DMS114 treated with DMSO at 0.1 percent for 48 hours (cell line): ENCODE measurements at regions not wholly inside any gene's neighbourhood (a gene's known extent, or its start where the extent isn't known, plus 50 kb on each side); places are given as distances from the start of the nearest gene placed in this dataset.
"Not testable (repeated sequence)": the region's sequence is repeated elsewhere in the genome, so short reads cannot be mapped to it uniquely, and the experiment has no call there.

Source experiments
- DNase-seq: peaks from one replicate; lab custom pipeline; 2025; ENCODE audit not compliant: unreplicated experiment; lab: John Stamatoyannopoulos, UW

DNA sequence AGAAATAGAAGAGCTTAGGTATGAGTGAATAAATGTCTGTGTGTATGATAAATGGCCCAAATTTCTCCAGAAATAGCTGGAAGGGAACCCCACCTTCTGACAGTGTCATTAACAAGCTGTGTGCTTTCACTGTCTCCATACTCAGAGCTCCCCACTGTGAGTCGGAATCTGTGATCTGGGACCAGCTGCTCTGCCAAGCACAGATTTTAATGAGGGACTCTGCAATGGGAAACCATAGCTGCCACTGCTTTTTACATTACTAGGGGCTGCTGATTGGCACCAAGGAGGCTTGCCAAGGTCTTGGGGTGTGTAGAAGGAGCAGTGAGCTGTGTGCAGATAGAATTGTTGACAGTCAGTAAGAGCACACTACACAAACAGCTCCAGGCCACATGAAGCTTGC lies 244.2 kb upstream of the CCDC196 start:
- DNase-seq, result no peak

GRCh38 chr14:66244834-66245233 lies 241.3 kb upstream of the CCDC196 start:
- no peak for DNase-seq

DNA sequence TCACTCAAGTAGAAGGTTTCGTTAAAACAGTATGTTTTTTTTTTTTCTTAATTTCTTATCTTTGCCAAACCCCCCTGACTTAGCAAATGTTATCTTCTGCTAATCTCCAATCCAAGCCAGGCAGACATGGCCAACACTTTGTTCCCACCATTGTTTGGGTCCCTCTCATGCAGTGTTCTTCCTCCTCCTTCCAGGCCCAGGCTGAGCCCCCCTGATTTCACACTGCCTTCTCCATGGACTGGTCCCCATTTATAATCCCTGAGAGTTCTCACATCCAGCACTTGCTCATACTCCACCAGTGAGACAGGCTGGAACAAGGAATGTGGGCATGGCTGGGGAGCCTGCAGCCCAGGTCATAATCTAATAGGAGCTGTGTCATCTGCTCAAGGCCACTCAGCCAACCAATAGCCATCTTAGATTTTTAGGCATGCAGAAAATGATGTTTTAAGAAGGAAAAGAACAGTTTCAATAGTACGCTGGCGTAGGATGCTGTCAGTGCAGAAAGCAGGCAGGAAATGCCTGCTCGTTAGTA lies 238.4 kb upstream of the CCDC196 start:
- DNase-seq, result no peak

- DNase-seq, result no peak
Observed at GRCh38 chr14:66248256-66248655, 237.9 kb upstream of the CCDC196 start.

DNA sequence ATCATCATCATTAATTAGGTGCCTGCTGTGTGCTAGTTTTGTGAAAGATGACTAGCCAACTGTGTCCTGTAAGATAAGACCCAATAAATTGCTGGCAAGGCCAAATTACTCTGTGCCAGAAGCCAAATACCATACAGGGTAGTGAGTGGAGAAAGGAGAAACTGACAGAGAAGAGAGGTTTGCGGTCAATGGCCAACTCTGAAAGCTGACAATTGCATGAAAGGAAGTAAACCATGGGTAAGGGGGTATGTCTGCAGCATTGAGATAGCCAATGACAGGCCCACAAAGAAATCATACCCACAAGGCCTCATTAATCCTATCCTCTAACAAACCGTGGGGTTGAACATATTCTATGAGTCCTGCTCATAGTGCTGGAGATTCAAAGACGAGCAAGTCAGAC lies 236.6 kb upstream of the CCDC196 start:
- no peak for DNase-seq

DNA sequence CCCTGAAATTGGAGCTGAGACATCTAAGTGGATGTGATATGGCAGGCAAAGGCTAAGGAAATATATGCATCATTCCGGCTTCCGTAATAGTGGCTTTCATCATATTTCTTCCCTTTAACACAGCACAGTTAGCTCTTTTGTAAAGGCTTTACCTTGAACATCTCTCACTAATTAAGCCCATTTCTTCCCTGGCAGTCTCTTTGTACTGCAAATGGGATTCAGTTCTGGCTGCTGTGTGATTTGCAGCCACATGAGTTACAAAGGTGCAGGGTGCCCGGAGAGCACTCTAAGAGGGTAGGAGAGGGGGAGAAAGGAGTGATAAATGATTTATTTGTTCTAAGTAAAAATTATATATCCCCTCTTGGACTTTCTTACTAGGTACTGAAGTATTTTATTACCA lies 232.1 kb upstream of the CCDC196 start:
- DNase-seq, result no peak

DNA sequence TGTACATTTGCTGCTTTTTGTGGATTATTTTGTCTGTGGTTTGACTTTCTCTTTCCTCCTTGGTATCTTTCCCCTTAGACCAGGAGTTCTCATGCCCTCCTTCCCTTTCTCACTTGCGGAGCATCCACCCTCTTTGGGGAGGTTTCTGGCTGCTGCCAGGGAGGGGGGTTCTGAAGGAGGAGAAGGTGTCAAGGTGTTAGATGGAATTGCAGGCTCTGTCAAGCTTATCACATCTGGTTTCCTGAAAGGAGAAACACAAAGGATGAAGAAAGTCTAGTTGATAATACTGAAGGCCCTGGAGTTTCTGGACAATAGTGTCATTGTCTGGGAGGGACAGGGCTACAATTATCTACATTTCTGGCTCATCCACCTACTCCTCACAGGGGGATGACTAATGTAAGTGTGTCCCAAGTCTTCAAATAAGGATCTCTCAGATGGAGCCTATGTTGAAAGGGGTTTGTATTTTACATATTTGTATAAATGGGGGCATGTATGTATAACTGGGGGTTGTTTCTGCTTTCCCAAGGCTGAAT lies 217.3 kb upstream of the CCDC196 start:
- DNase-seq, result no peak

DNA sequence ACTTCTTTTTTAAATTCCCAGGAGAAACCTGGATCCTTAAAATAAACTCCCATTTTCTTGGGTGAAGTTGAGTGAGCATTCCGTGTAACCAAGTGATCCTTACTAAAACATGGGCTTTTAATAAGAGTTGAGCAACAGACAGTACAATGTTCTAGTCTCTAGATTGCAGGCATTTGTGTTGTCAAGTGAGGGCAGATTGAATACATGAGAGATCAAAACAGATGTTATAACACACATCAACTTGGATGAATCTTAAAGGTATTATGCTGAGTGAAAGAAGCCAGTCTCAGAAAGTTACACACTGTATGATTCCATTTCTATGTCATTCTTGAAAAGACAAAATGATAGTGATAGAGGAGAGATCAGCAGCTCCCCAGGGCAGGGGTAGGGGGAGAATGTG lies 213.9 kb upstream of the CCDC196 start:
- DNase-seq, result no peak

GRCh38 chr14:66273261-66273832 lies 212.8 kb upstream of the CCDC196 start:
- no peak for DNase-seq

GRCh38 chr14:66278418-66278817 lies 207.8 kb upstream of the CCDC196 start:
- not testable (repeated sequence) for DNase-seq

GRCh38 chr14:66281036-66281776 lies 205.0 kb upstream of the CCDC196 start:
- DNase-seq, result no peak

- no peak for DNase-seq
Observed at GRCh38 chr14:66284346-66284745, 201.8 kb upstream of the CCDC196 start.

- no peak for DNase-seq
Observed at GRCh38 chr14:66288511-66288910, 197.7 kb upstream of the CCDC196 start.

- DNase-seq, result no peak
Observed at GRCh38 chr14:66291756-66292155, 194.4 kb upstream of the CCDC196 start.

DNA sequence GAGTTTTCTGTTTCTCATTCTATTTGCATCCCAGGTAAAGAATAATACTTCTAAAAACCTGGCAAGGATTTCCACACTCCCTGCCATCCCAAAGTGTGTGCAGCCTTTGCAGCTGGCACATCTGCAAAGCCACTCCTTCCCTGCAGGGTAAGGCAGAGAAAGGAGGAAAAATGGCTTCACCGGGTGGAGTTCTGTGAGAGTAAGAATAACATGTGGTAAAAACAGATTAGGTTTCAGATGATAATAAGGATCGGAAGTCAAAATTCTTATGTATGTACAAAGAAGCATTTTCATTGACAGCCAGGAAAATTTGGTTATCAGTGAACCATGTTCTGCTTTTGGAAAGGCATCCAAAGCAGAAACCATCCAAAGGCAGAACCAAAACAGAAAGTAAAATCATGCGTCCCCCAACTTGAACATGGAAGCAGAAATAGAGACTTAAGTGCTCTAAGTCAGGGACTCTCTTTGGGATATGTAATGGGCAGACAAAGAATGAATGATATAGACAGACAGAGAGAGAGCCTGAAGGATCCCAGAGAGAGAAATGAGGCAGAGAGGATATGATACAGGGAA lies 192.6 kb upstream of the CCDC196 start:
- no peak for DNase-seq

- no peak for DNase-seq
Observed at GRCh38 chr14:66295386-66295785, 190.8 kb upstream of the CCDC196 start.

GRCh38 chr14:66300886-66301285 lies 185.3 kb upstream of the CCDC196 start:
- DNase-seq, result no peak

GRCh38 chr14:66306101-66306500 lies 180.1 kb upstream of the CCDC196 start:
- no peak for DNase-seq

DNA sequence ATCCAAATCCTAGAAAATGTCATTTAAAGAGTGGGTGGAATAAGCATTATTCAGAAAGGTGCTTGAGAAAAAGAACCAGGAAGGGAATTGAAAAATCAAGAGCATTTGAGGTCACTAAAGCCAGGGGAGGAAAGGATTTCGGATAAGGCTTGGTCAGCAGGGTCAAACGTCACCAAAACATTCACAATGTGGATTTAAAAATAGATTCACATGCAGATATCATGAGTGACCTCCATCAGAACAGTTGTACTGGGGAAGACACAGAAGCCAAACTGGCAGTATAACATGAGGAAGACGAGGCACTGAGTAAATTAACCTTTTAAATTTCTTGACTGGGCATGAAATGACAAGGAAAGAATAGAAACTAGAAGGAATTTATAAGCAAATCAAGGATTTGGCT lies 175.1 kb upstream of the CCDC196 start:
- no peak for DNase-seq

DNA sequence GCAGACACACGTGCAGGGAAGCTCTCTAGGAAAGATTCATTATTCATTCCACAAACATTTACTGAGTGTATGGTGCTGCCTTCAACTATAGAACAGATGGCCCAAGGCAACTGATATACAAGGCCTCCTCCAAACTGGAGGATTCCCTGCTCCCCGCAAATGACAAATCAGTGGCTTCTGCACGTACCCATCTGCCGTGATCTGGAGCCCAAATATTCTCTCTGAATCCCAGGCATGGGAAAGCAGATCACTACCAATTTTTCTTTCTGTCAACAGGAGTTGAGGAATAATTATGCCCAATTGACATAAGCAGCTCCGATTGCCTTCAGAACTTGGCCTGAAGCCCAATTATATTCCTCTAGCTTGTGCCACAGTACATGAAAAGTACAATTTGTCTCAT lies 174.2 kb upstream of the CCDC196 start:
- DNase-seq, result no peak

DNA sequence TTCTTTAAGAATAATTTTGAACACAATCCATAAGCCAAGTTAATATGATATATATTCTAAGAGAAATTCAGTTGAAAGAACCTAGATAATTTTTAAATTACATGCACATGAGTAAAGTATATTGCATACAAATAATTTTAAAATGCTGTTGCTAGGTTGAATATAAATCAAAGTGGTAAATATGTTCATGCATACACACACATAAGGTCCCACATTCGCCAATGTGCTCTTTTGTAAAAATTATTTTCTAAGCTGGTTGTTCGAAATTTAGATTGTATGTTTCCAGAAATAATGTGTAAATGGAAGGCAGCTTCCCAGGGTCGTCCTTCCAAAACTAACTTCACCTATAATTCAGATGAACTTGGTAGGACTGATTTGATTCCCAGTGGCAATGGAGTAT lies 173.7 kb upstream of the CCDC196 start:
- DNase-seq, result no peak

GRCh38 chr14:66315098-66315497 lies 171.1 kb upstream of the CCDC196 start:
- no peak for DNase-seq
